Panc1 (cell line): ENCODE measurements at regions not wholly inside any gene's neighbourhood (a gene's known extent, or its start where the extent isn't known, plus 50 kb on each side); places are given as distances from the start of the nearest gene placed in this dataset.

ENCODE experiments used
- ATAC-seq: fragments of 200-7000 bp; cut with Tn5 transposase; 2 replicates; pipeline ENCODE4 v1.9.1; 2020; ENCODE audit warnings: mild to moderate bottlenecking, moderate library complexity
- BruUV-seq: library from RNA; stranded (reverse); fragments of 400-500 nt; replicated peaks from 2 replicates; lab custom pipeline; 2021; lab: Mats Ljungman, UMichigan
- CTCF ChIA-PET: fragments of 300-600 bp; sonication (Branson Sonifier 250); formaldehyde crosslinking; loops from one replicate; lab custom pipeline; 2022; ENCODE audit warnings: antibody characterized with exemption; lab: Charles Lee
- POLR2A ChIA-PET: fragments of 300-600 bp; sonication (Branson Sonifier 250); formaldehyde crosslinking; loops from one replicate; lab custom pipeline; 2022; ENCODE audit warnings: antibody characterized with exemption; lab: Charles Lee
- DNase-seq: peaks from one replicate; pipeline ENCODE4 v3.0.0-alpha.2; 2010; ENCODE audit warnings: low read depth, low spot score
- H3K27ac ChIP-seq: 2 replicates; pipeline ENCODE4 v1.5.1; 2011; ENCODE audit warnings: mild to moderate bottlenecking, low read length, inconsistent platforms
- H3K27me3 ChIP-seq: fragments of 200-500 bp; sonication (Bioruptor generic); 2 replicates; pipeline ENCODE4 v1.6.0; 2014; ENCODE audit warnings: low read length, inconsistent platforms; ENCODE audit not compliant: control insufficient read depth, insufficient read depth
- H3K36me3 ChIP-seq: fragments of 200-500 bp; sonication (Bioruptor generic); 2 replicates; pipeline ENCODE4 v1.5.1; 2014; ENCODE audit warnings: inconsistent platforms, mild to moderate bottlenecking, low read length, moderate library complexity; ENCODE audit not compliant: control insufficient read depth, insufficient read depth
- H3K4me1 ChIP-seq: 2 replicates; pipeline ENCODE4 v1.5.1; 2011; ENCODE audit warnings: inconsistent platforms, mild to moderate bottlenecking, low read length, moderate library complexity; ENCODE audit not compliant: control insufficient read depth, insufficient read depth
- H3K4me3 ChIP-seq, 2 experiments: 2 replicates each; pipeline ENCODE4 v1.5.1; 2011 to 2012; ENCODE audit warnings: low read depth in 2 of 2, low read length in 2 of 2, mild to moderate bottlenecking in 2 of 2, inconsistent platforms in 1 of 2, moderate library complexity in 1 of 2
- H3K9me3 ChIP-seq: fragments of 200-500 bp; sonication (Bioruptor generic); 2 replicates; pipeline ENCODE4 v1.5.1; 2014; ENCODE audit warnings: low read depth, mild to moderate bottlenecking, inconsistent platforms, low read length, moderate library complexity; ENCODE audit not compliant: control insufficient read depth, insufficient read depth
- CTCF ChIP-seq: fragments of 450-650 bp; IDR thresholded peaks from 2 replicates; pipeline ENCODE4 v1.5.1; 2017; ENCODE audit warnings: mild to moderate bottlenecking
- POLR2AphosphoS5 ChIP-seq: IDR thresholded peaks from 2 replicates; pipeline ENCODE4 v1.6.1; 2012; ENCODE audit warnings: mild to moderate bottlenecking, low read depth, low read length, moderate library complexity
- SIN3A ChIP-seq: IDR thresholded peaks from 2 replicates; pipeline ENCODE4 v1.6.1; 2012; ENCODE audit warnings: low read depth, mild to moderate bottlenecking, low read length, moderate library complexity, borderline replicate concordance; ENCODE audit not compliant: insufficient read depth
- TCF7L2 ChIP-seq: IDR thresholded peaks from 2 replicates; pipeline ENCODE4 v1.6.1; 2011; ENCODE audit warnings: mild to moderate bottlenecking, low read depth, low read length, inconsistent platforms
- in situ Hi-C: cut with HindIII; loops from 2 replicates; pipeline ENCODE4 v1.10.0; 2016; ENCODE audit warnings: low sequenced_read_pairs, low pct_unique_long_range_greater_than_20kb
- intact Hi-C: fragments of 100-400 bp; cut with micrococcal nuclease; formaldehyde crosslinking; loops from one replicate; pipeline ENCODE4 v1.10.0; 2022; ENCODE audit not compliant: unreplicated experiment
- TF ChIP-seq, protein P1 (sequence below), 2 experiments: IDR thresholded peaks; 2 replicates each; pipeline ENCODE4 v1.6.1; 2011 to 2012; ENCODE audit warnings: low read depth in 2 of 2, control low read depth in 1 of 2, low read length in 1 of 2, mild to moderate bottlenecking in 1 of 2, moderate library complexity in 1 of 2; ENCODE audit not compliant: insufficient read depth in 1 of 2

DNA sequence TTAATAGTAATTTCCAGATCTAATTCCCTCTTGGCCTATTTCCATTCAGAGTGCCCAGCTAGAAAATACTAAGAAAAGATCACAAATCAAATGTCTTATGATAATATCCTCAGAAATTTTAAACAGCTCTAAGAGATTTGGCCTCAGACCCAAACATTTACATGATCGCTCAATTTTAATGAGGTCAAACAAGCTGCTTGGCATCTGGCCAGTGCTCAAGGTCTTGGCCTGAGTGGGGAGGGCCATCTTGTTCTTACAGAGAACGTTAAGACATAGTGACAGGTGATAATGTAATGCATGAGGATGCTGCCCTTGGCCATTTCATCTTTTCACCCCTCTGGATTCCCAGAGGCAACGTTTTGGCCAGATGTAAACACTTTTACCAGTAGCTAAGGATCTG is 159.2 kb upstream of the SLC7A11 start:
- in situ Hi-C loops (no loop called here), intact Hi-C loops (no loop called here)
- no peak for TF ChIP-seq POLR2AphosphoS5
- TF ChIP-seq SIN3A: no peak
- no peak for TF ChIP-seq TCF7L2
- no peak for TF ChIP-seq CTCF
- TF ChIP-seq, protein P1, sequence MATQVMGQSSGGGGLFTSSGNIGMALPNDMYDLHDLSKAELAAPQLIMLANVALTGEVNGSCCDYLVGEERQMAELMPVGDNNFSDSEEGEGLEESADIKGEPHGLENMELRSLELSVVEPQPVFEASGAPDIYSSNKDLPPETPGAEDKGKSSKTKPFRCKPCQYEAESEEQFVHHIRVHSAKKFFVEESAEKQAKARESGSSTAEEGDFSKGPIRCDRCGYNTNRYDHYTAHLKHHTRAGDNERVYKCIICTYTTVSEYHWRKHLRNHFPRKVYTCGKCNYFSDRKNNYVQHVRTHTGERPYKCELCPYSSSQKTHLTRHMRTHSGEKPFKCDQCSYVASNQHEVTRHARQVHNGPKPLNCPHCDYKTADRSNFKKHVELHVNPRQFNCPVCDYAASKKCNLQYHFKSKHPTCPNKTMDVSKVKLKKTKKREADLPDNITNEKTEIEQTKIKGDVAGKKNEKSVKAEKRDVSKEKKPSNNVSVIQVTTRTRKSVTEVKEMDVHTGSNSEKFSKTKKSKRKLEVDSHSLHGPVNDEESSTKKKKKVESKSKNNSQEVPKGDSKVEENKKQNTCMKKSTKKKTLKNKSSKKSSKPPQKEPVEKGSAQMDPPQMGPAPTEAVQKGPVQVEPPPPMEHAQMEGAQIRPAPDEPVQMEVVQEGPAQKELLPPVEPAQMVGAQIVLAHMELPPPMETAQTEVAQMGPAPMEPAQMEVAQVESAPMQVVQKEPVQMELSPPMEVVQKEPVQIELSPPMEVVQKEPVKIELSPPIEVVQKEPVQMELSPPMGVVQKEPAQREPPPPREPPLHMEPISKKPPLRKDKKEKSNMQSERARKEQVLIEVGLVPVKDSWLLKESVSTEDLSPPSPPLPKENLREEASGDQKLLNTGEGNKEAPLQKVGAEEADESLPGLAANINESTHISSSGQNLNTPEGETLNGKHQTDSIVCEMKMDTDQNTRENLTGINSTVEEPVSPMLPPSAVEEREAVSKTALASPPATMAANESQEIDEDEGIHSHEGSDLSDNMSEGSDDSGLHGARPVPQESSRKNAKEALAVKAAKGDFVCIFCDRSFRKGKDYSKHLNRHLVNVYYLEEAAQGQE (IDR thresholded peaks at IDR 0.05; ENCODE audit: insufficient read depth in 1 of 2, low read depth in 2 of 2, low read length in 1 of 2): no peak

DNA sequence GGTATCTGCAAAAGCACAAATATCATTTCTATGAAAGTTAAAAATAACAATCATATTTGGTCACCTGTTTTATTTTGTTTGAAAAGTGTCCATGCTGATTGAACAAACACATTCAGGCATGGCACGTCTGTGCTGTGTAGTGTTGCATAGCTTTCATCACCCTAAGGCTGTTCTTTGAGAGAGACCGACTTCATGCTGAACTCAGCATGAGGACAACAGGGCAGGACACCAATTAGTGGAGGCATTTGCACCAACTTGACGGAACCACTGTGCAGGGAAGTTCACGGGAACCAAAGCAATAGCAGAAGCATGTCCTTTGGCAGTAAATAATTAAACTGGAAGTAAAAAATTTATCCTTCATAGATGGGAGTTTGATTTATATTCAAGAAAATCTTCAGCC is 158.4 kb upstream of the SLC7A11 start:
- POLR2A ChIA-PET: no interaction called here
- TF ChIP-seq CTCF (no peak), TCF7L2 (no peak), POLR2AphosphoS5 (no peak), SIN3A (no peak)
- TF ChIP-seq, protein P1 (IDR thresholded peaks at IDR 0.05; ENCODE audit: insufficient read depth in 1 of 2, low read depth in 2 of 2, low read length in 1 of 2): no peak
- ATAC-seq (no peak), DNase-seq (no peak)
- intact Hi-C loops (no loop called here), in situ Hi-C loops (no loop called here)
- H3K36me3 ChIP-seq: no peaks in the 10 kb centered on the region
- no peak overlapping the region for H3K27ac ChIP-seq
- H3K9me3 ChIP-seq: no peaks in the 10 kb centered on the region
- CTCF ChIA-PET: no interaction called here
- H3K27me3 ChIP-seq: no peaks in the 10 kb centered on the region
- H3K4me1 ChIP-seq: no peaks in the 10 kb centered on the region
- BruUV-seq: no TSS peak
- H3K4me3 ChIP-seq: no peak overlapping the region

More for the DNA sequence above, 159.2 kb upstream of the SLC7A11 start:
- H3K9me3 ChIP-seq: no peaks in the 10 kb centered on the region
- ChIA-PET CTCF (no interaction called here), POLR2A (no interaction called here)
- ATAC-seq (no peak), DNase-seq (no peak)
- H3K4me3 ChIP-seq: no peak overlapping the region
- BruUV-seq: no TSS peak
- no peak overlapping the region for H3K27ac ChIP-seq
- no peaks in the 10 kb centered on the region for H3K27me3 ChIP-seq
- H3K36me3 ChIP-seq: no peaks in the 10 kb centered on the region
- H3K4me1 ChIP-seq: no peaks in the 10 kb centered on the region
